Keratinocyte (primary cell): ENCODE measurements at regions not wholly inside any gene's neighbourhood (a gene's known extent, or its start where the extent isn't known, plus 50 kb on each side); places are given as distances from the start of the nearest gene placed in this dataset.

Source experiments
- DNase-seq: peaks from one replicate; pipeline ENCODE4 v3.0.0-alpha.2; 2011; ENCODE audit warnings: low read depth, missing footprints, low spot score
- FAIRE-seq: peaks from 2 replicates; lab custom pipeline; 2011; peaks lifted over from hg19 to GRCh38; lab: Jason Lieb, UNC
- H2AFZ ChIP-seq: 2 replicates; pipeline ENCODE4 v1.6.0; 2012; ENCODE audit warnings: low read length, control low read depth, inconsistent platforms; ENCODE audit not compliant: control insufficient read depth
- H3K27ac ChIP-seq: 2 replicates; pipeline ENCODE4 v1.5.1; 2011; ENCODE audit warnings: low read length; ENCODE audit not compliant: control insufficient read depth, insufficient read depth
- H3K27me3 ChIP-seq: 3 replicates; pipeline ENCODE4 v1.6.0; 2011; ENCODE audit warnings: low read length; ENCODE audit not compliant: control insufficient read depth, insufficient read depth; ENCODE audit errors: extremely low read depth
- H3K36me3 ChIP-seq, 2 experiments: 2 replicates in 1 of 2; 3 replicates in 1 of 2; pipeline ENCODE4 v1.5.1; 2011; ENCODE audit warnings: low read length in 2 of 2, mild to moderate bottlenecking in 1 of 2; ENCODE audit not compliant: control insufficient read depth in 2 of 2, insufficient read depth in 2 of 2; ENCODE audit errors: extremely low read depth in 1 of 2
- H3K4me1 ChIP-seq: 3 replicates; pipeline ENCODE4 v1.5.1; 2011; ENCODE audit warnings: low read length; ENCODE audit not compliant: control insufficient read depth, insufficient read depth; ENCODE audit errors: extremely low read depth
- H3K4me2 ChIP-seq: 3 replicates; pipeline ENCODE4 v1.6.0; 2011; ENCODE audit warnings: low read depth, low read length; ENCODE audit not compliant: control insufficient read depth, insufficient read depth; ENCODE audit errors: extremely low read depth
- H3K4me3 ChIP-seq, 3 experiments: fragments of 200-600 bp in 1 of 3; sonication (generic) in 1 of 3; 2 replicates in 2 of 3; 3 replicates in 1 of 3; pipeline ENCODE4 v1.5.1; 2011 to 2016; ENCODE audit warnings: low read length in 3 of 3, mild to moderate bottlenecking in 3 of 3, control low read depth in 2 of 3, inconsistent platforms in 1 of 3, low read depth in 1 of 3, mixed read lengths in 1 of 3, mixed run types in 1 of 3, moderate library complexity in 1 of 3; ENCODE audit not compliant: control insufficient read depth in 2 of 3, insufficient read depth in 2 of 3; ENCODE audit errors: extremely low read depth in 1 of 3
- H3K79me2 ChIP-seq: 2 replicates; pipeline ENCODE4 v1.6.0; 2012; ENCODE audit warnings: low read length; ENCODE audit not compliant: control insufficient read depth, insufficient read depth
- H3K9ac ChIP-seq: 3 replicates; pipeline ENCODE4 v1.6.0; 2011; ENCODE audit warnings: low read length; ENCODE audit not compliant: control insufficient read depth, insufficient read depth; ENCODE audit errors: extremely low read depth
- H3K9me1 ChIP-seq: 3 replicates; pipeline ENCODE4 v1.6.0; 2011; ENCODE audit warnings: low read length; ENCODE audit not compliant: control insufficient read depth, insufficient read depth; ENCODE audit errors: extremely low read depth
- H3K9me3 ChIP-seq: 2 replicates; pipeline ENCODE4 v1.5.1; 2012; ENCODE audit warnings: low read depth, low read length; ENCODE audit not compliant: control insufficient read depth
- H4K20me1 ChIP-seq: 3 replicates; pipeline ENCODE4 v1.6.0; 2011; ENCODE audit warnings: low read length; ENCODE audit not compliant: control insufficient read depth, insufficient read depth; ENCODE audit errors: extremely low read depth
- EZH2 ChIP-seq: IDR thresholded peaks from one replicate; pipeline ENCODE4 v1.6.1; 2012; ENCODE audit warnings: inconsistent platforms, mild to moderate bottlenecking, low read length, moderate library complexity
- dilution Hi-C: fragments of 300-500 bp; cut with MboI; formaldehyde crosslinking; loops from one replicate; pipeline ENCODE4 v1.7.0; 2020; ENCODE audit warnings: low sequenced_read_pairs; ENCODE audit not compliant: extremely low pct_ligation_motif_present
- TF ChIP-seq, protein P1 (sequence below), 3 experiments: IDR thresholded peaks in 1 of 3; conservative IDR thresholded peaks in 1 of 3; optimal IDR thresholded peaks in 1 of 3; 2 replicates in 2 of 3; 3 replicates in 1 of 3; pipeline versions ENCODE3 to v1.5.1; 2011; ENCODE audit warnings: low read length in 3 of 3, mild to moderate bottlenecking in 3 of 3, moderate library complexity in 2 of 3, control low read depth in 1 of 3, inconsistent platforms in 1 of 3; ENCODE audit not compliant: insufficient read depth in 2 of 3; ENCODE audit errors: extremely low read depth in 1 of 3

DNA sequence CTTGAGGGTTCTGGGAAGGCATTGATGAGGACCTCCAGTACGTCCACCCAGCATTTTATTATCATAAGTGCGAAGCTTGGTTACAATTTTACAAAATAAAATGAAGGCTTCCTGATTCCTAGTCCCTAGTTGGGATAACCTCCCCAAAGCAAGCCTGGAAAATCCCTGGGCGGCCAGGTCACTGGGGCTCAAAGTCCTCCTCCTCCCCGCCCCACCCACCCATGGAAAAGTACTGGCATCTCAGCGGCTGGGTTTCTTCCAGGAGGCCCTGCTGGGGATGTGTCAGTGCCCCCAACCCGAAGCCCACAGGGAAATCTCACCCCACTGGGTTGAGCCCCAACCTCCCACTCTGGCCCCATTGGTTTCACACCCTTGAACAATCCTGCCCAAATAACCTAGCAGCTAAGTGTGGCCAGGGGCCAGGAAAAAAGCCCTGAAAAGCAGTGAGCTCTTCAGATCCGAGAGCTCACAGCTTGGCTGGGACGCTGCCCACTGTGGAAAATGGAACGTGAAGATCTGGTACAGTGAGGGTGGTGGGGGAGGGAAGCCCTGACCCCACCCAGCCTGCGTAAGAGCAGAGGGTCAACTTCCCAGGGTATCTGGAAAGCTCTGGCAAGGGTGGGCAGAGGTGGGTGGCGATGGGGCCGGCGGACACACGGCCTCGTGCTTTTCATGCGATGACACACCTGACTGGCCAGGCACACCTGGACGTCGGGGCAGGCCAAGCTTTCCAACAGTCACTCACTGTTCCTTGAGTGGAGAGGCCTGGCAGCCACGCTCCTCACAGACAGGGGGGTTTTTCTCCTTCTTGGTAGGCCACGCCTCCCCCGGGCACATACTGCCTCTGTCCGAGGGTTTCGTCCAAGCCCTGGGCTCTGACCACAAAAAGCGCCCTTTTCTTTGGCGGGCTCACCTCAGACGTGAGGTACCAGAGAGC, 324.5 kb downstream of the SOX9 start:
- H3K27ac ChIP-seq = no peak overlapping the region
- peaks cover 98% of the 10 kb centered on the region for H3K79me2 ChIP-seq
- H3K4me1 ChIP-seq = no peaks in the 10 kb centered on the region
- H3K4me3 ChIP-seq = no peak overlapping the region
- DNase-seq (no peak), FAIRE-seq (no peak)
- H3K9me1 ChIP-seq = peaks cover 2% of the 10 kb centered on the region
- H2AFZ ChIP-seq = no peak overlapping the region
- no peak for TF ChIP-seq EZH2
- TF ChIP-seq, protein P1, sequence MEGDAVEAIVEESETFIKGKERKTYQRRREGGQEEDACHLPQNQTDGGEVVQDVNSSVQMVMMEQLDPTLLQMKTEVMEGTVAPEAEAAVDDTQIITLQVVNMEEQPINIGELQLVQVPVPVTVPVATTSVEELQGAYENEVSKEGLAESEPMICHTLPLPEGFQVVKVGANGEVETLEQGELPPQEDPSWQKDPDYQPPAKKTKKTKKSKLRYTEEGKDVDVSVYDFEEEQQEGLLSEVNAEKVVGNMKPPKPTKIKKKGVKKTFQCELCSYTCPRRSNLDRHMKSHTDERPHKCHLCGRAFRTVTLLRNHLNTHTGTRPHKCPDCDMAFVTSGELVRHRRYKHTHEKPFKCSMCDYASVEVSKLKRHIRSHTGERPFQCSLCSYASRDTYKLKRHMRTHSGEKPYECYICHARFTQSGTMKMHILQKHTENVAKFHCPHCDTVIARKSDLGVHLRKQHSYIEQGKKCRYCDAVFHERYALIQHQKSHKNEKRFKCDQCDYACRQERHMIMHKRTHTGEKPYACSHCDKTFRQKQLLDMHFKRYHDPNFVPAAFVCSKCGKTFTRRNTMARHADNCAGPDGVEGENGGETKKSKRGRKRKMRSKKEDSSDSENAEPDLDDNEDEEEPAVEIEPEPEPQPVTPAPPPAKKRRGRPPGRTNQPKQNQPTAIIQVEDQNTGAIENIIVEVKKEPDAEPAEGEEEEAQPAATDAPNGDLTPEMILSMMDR (optimal IDR thresholded peaks at IDR 0.05 in 1 of 3, IDR thresholded peaks at IDR 0.05 in 1 of 3, conservative IDR thresholded peaks at IDR 0.05 in 1 of 3; ENCODE audit: extremely low read depth in 1 of 3, insufficient read depth in 2 of 3, low read length in 3 of 3) = no peak
- peaks cover 6% of the 10 kb centered on the region for H4K20me1 ChIP-seq
- H3K9ac ChIP-seq = no peak overlapping the region
- no peak overlapping the region for H3K4me2 ChIP-seq
- no peaks in the 10 kb centered on the region for H3K27me3 ChIP-seq
- no peaks in the 10 kb centered on the region for H3K9me3 ChIP-seq
- peaks cover 2 to 3% of the 10 kb centered on the region in 2 experiments for H3K36me3 ChIP-seq
- dilution Hi-C loops = no loop called here

- dilution Hi-C loops = no loop called here
- Histone ChIP-seq H2AFZ (no peak overlapping the region), H3K27ac (no peak overlapping the region), H3K27me3 (no peaks in the 10 kb centered on the region), H3K36me3 (peaks cover 0 to 3% of the 10 kb centered on the region in 2 experiments), H3K4me3 (no peak overlapping the region), H3K9me1 (peaks cover 2% of the 10 kb centered on the region), H3K9ac (no peak overlapping the region), H3K79me2 (peaks cover 98% of the 10 kb centered on the region), H3K9me3 (no peaks in the 10 kb centered on the region), H3K4me1 (no peaks in the 10 kb centered on the region), H3K4me2 (no peak overlapping the region), H4K20me1 (peaks cover 6% of the 10 kb centered on the region)
- TF ChIP-seq, protein P1 (optimal IDR thresholded peaks at IDR 0.05 in 1 of 3, IDR thresholded peaks at IDR 0.05 in 1 of 3, conservative IDR thresholded peaks at IDR 0.05 in 1 of 3; ENCODE audit: extremely low read depth in 1 of 3, insufficient read depth in 2 of 3, low read length in 3 of 3) = no peak
- TF ChIP-seq EZH2 = no peak
- DNase-seq = no peak
- no peak for FAIRE-seq
Measured at GRCh38 chr17:72446118-72446517, 325.3 kb downstream of the SOX9 start.
